ENCODE measurements at regions not wholly inside any gene's neighbourhood (a gene's known extent, or its start where the extent isn't known, plus 50 kb on each side); places are given as distances from the start of the nearest gene placed in this dataset.
"Not testable (repeated sequence)": the region's sequence is repeated elsewhere in the genome, so short reads cannot be mapped to it uniquely, and the experiment has no call there.

DNA sequence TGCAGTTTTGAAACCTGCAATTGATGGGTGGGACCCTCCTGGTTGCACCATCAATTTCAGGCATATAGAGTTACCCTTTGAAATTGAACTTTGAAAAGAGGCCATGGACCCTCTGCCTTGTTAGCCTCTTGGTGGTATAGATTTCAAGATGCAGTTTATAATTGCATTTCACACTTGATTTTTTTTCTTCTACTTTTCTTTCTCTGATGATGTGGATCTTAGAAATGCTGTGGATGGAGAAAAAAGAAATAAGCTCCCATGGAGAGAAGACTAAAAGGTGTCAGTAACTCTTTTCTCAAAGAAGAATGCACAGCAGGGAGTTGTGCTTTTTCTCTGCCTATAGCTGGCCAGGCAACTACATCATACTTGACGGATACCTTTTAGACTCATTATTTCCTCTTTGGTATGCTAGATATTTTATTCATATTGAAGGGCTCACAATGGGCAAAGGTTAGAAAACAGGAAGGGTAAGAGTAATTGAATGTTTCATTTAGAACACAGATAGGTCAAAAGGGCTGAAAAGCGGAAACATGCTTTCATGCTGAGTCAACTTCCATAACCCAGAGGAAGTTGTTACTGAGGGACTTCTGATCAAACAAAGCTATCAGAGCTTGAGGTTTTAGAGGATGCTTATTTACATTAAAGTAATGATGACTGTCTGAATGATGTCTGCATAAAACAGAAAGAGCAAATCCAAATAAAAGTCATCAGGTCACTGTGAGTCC, 773.2 kb upstream of the LRRN3 start:
- CTCF ChIA-PET, result no interaction called here
- Mint-ChIP-seq H3K4me3 (ENCODE audit: low read depth, unreplicated experiment) (no peak overlapping the region), H3K27ac (ENCODE audit: unreplicated experiment) (no peak overlapping the region), H3K36me3 (ENCODE audit: insufficient read depth, unreplicated experiment) (no peaks in the 10 kb centered on the region), H3K9me3 (ENCODE audit: low read depth, unreplicated experiment) (peaks cover 5% of the 10 kb centered on the region), H3K27me3 (ENCODE audit: unreplicated experiment) (no peaks in the 10 kb centered on the region), H3K4me1 (ENCODE audit: low read depth, unreplicated experiment) (no peaks in the 10 kb centered on the region)
- BruUV-seq (replicated peaks), result no TSS peak
- intact Hi-C loops (cut with micrococcal nuclease; ENCODE audit: unreplicated experiment), result no loop called here
- DNase-seq, result no peak
- TF ChIP-seq, protein P1, sequence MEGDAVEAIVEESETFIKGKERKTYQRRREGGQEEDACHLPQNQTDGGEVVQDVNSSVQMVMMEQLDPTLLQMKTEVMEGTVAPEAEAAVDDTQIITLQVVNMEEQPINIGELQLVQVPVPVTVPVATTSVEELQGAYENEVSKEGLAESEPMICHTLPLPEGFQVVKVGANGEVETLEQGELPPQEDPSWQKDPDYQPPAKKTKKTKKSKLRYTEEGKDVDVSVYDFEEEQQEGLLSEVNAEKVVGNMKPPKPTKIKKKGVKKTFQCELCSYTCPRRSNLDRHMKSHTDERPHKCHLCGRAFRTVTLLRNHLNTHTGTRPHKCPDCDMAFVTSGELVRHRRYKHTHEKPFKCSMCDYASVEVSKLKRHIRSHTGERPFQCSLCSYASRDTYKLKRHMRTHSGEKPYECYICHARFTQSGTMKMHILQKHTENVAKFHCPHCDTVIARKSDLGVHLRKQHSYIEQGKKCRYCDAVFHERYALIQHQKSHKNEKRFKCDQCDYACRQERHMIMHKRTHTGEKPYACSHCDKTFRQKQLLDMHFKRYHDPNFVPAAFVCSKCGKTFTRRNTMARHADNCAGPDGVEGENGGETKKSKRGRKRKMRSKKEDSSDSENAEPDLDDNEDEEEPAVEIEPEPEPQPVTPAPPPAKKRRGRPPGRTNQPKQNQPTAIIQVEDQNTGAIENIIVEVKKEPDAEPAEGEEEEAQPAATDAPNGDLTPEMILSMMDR (IDR thresholded peaks at IDR 0.05; ENCODE audit: unreplicated experiment), result no peak

DNA sequence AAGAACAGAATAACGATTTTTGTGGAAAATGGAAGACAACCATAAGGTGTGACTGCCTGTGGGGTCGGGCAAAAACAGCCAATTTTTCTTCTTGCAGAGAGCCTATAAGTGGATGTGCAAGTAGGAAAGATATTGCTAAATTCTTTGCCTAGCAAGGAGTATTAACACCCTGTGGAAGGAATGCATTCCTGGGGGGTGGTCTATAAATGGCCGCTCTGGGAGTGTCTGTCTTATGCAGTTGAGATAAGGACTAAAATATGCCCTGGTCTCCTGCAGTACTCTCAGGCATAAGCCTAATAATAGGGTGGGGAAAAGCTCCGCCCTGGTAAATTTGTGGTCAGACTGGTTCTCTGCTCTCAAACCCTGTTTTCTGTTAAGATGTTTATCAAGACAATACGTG, 770.6 kb upstream of the LRRN3 start:
- H3K36me3 Mint-ChIP-seq (ENCODE audit: insufficient read depth, unreplicated experiment); DNase-seq; BruUV-seq (replicated peaks); H3K9me3 Mint-ChIP-seq (ENCODE audit: low read depth, unreplicated experiment); H3K4me1 Mint-ChIP-seq (ENCODE audit: low read depth, unreplicated experiment); intact Hi-C loops (cut with micrococcal nuclease; ENCODE audit: unreplicated experiment); CTCF ChIA-PET; H3K27ac Mint-ChIP-seq (ENCODE audit: unreplicated experiment); H3K4me3 Mint-ChIP-seq (ENCODE audit: low read depth, unreplicated experiment); H3K27me3 Mint-ChIP-seq (ENCODE audit: unreplicated experiment): not testable (repeated sequence)

DNA sequence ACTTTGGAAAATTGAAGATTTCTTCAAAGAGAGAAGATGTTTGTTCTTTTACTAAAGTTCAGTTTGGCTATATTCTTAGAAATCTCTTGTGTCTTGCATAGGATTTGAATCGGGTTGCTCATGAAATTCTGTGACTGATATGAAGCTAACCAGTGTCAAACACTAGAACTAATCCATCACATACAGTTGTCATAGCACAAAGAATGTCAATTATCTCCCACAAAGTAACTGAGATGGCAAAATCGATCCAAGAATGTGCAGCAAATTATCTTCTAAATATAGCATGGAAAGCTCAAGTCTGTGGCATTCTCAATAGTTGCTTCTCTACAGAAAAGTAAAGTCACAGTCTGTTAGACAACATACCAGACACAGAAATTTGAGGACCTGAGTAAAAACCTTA, 768.1 kb upstream of the LRRN3 start:
- H3K36me3 Mint-ChIP-seq (ENCODE audit: insufficient read depth, unreplicated experiment), result no peaks in the 10 kb centered on the region
- H3K9me3 Mint-ChIP-seq (ENCODE audit: low read depth, unreplicated experiment), result peaks cover 2% of the 10 kb centered on the region
- intact Hi-C loops (cut with micrococcal nuclease; ENCODE audit: unreplicated experiment), result no loop called here
- DNase-seq, result no peak
- H3K27ac Mint-ChIP-seq (ENCODE audit: unreplicated experiment), result no peak overlapping the region
- TF ChIP-seq, protein P1 (IDR thresholded peaks at IDR 0.05; ENCODE audit: unreplicated experiment), result no peak
- no TSS peak for BruUV-seq (replicated peaks)
- H3K4me1 Mint-ChIP-seq (ENCODE audit: low read depth, unreplicated experiment), result no peaks in the 10 kb centered on the region
- no peak overlapping the region for H3K4me3 Mint-ChIP-seq (ENCODE audit: low read depth, unreplicated experiment)
- H3K27me3 Mint-ChIP-seq (ENCODE audit: unreplicated experiment), result no peaks in the 10 kb centered on the region
- CTCF ChIA-PET, result interaction anchor here (0.7 kb wide), 1 partner anchor 15 kb away, joined by 3 read pairs; no protein-coding TSS in a partner anchor

DNA sequence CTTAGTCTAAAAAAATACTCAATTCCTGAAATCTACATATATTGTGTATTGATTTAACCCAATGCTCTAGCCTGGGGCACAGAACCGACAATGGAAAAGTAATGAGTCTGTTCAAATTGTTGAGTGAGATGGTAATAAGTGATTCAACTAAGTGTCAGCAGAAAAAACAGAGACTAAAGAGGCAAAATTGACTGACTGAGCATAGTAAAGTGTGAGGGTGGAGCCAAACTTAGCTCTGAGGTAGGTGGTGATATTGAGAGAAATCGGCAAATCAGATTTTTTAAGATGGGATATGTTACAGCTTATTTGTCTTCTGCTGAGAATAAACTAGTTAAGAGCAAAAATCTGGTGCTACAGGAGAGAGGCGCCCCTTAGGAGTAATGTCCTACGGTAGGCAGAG, 764.0 kb upstream of the LRRN3 start:
- TF ChIP-seq, protein P1 (IDR thresholded peaks at IDR 0.05; ENCODE audit: unreplicated experiment), result no peak
- no peak for DNase-seq
- no peaks in the 10 kb centered on the region for H3K27me3 Mint-ChIP-seq (ENCODE audit: unreplicated experiment)
- H3K4me1 Mint-ChIP-seq (ENCODE audit: low read depth, unreplicated experiment), result no peaks in the 10 kb centered on the region
- H3K27ac Mint-ChIP-seq (ENCODE audit: unreplicated experiment), result no peak overlapping the region
- H3K9me3 Mint-ChIP-seq (ENCODE audit: low read depth, unreplicated experiment), result peaks cover 3% of the 10 kb centered on the region
- no TSS peak for BruUV-seq (replicated peaks)
- H3K36me3 Mint-ChIP-seq (ENCODE audit: insufficient read depth, unreplicated experiment), result no peaks in the 10 kb centered on the region
- intact Hi-C loops (cut with micrococcal nuclease; ENCODE audit: unreplicated experiment), result no loop called here
- CTCF ChIA-PET, result interaction anchor here (0.5 kb wide), 1 partner anchor 285 kb away, joined by 5 read pairs; no protein-coding TSS in a partner anchor
- no peak overlapping the region for H3K4me3 Mint-ChIP-seq (ENCODE audit: low read depth, unreplicated experiment)

DNA sequence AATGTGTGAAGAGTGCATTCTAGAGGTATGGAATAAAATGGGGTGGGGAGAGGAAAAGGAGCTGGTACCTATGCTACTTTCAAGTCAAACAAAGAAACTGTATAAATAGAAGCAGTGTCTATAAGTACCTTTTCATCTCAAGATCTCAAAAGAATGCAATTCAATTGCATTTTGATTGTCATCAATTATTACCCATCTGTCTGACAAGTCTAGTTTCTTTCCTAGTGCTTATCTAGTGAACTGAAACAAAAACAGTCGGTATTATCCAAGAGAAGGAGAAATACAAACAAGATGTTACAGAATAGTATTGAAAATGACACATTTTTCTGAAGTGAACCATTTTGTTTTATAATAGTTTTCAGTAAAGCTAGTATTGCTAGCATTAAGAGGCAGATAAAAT, 754.5 kb upstream of the LRRN3 start:
- Mint-ChIP-seq H3K27ac (ENCODE audit: unreplicated experiment) (no peak overlapping the region), H3K27me3 (ENCODE audit: unreplicated experiment) (no peaks in the 10 kb centered on the region), H3K9me3 (ENCODE audit: low read depth, unreplicated experiment) (no peaks in the 10 kb centered on the region), H3K4me1 (ENCODE audit: low read depth, unreplicated experiment) (no peaks in the 10 kb centered on the region), H3K4me3 (ENCODE audit: low read depth, unreplicated experiment) (no peak overlapping the region), H3K36me3 (ENCODE audit: insufficient read depth, unreplicated experiment) (no peaks in the 10 kb centered on the region)
- no TSS peak for BruUV-seq (replicated peaks)
- CTCF ChIA-PET, result no interaction called here
- intact Hi-C loops (cut with micrococcal nuclease; ENCODE audit: unreplicated experiment), result no loop called here
- DNase-seq, result no peak
- TF ChIP-seq, protein P1 (IDR thresholded peaks at IDR 0.05; ENCODE audit: unreplicated experiment), result no peak
